UCSD-AML1 (cell line): ENCODE measurements at regions not wholly inside any gene's neighbourhood (a gene's known extent, or its start where the extent isn't known, plus 50 kb on each side); places are given as distances from the start of the nearest gene placed in this dataset.
"Not testable (repeated sequence)": the region's sequence is repeated elsewhere in the genome, so short reads cannot be mapped to it uniquely, and the experiment has no call there.

ENCODE experiments used
- DNase-seq: peaks from one replicate; lab custom pipeline; 2025; ENCODE audit not compliant: unreplicated experiment; lab: John Stamatoyannopoulos, UW

DNA sequence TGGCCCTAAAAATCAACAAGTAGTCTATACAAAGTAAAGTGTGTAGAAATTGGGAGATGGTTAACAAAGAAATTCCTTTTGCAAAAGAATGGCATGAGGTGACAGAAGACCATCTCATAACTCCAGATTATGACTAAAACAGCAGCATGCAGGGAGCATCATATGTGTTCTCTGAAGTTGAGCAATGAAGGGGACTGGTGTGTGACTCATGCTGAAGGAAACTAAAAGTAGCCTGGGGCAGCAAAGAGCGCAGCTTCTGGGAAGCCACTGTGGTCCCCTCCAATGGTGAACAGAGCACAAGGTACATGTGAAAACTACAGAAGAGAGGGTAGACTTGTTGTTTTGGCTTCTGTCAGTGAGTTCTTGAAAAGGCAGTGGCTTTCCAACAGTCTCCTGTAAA lies 133.4 kb downstream of the MACC1 start:
- no peak for DNase-seq

- no peak for DNase-seq
These were observed 138.1 kb downstream of the MACC1 start for GRCh38 chr7:20079080-20079479.

DNA sequence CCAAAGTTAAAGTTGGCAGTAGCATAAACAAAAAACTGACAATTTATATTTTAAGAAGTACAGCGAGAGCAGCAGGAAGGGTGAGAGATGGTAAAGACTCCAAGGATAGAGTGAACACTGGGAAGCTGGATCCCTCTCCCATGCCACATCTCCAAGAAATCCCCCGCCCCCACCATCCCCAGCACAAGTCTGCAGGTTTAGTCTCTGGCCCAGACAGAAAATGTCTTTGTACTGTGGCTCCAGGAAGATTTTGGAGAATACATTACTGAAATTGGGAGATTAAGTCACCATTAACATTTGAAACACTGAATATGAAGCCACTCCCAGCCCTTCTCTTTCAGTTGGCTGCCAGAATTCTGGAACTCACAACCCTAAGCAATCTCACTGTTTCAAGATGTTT lies 140.3 kb downstream of the MACC1 start:
- DNase-seq, result no peak

DNA sequence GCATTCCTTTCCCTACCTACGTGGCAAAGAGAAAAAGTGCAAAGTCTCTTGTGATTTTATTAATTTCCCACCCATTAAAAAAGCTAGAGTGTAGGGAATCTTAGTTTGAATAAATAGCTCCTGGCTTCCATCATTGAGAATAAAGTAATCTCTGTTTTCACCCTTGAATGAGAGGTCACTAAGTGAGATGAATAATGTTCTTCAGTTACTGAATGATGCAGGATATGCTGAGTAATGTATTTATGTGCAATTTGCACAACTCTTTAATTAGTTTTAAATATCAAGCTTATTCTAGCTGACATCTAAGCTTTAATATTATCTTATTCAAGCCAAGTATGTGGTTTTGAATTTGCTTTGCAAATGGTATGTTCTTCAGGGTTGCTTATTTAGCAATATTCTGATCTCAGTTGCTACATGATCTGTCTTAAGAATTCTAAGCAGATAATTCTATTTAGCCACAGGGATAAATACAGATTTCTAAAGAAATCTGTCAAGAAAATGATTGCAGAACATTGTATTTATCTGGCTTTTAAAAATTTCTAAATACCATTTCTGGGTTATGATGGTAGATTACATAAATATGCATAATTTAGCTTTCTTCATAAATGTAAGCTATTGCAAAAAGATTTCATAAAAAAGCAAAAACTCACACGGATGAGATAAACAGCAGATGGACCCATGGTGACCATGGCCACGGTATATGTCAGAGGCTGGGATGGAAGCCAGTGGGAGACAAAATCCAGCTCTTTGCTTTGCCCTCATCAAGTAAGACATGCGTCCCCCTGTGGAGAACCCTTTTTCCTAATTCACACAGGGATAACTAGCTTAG lies 141.0 kb downstream of the MACC1 start:
- no peak for DNase-seq

DNA sequence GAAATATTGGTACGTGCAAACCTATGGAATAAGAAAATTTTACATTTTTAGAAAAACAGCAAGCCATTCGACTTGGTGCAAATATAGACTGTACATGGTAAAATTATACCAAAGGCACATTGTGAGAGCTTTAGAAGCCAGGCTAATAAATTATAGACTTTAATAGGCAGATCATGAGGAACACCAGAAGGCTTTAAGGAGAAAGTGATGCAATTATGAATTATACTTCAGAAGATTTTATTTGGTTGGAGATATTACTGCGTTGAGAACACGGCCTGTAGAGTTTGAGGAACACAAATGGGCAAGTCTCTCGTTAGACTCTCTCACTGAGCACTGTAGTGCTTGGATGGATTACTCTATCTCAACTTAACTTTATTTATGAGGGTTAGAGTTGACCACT lies 141.7 kb downstream of the MACC1 start:
- DNase-seq, result no peak

DNA sequence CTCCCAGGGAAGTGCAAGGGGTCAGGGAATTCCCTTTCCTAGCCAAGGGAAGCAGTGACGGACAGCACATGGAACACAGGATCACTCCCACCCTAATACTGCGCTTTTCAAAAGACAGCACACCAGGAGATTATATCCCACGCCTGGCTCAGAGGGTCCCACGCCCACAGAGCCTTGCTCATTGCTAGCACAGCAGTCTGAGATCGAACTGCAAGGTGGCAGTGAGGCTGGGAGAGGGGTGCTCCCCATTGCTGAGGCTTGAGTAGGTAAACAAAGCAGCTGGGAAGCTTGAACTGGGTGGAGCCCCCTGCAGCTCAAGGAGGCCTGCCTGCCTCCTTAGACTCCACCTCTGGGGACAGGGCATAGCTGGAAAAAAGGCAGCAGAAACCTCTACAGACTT lies 149.2 kb downstream of the MACC1 start:
- DNase-seq, result not testable (repeated sequence)

- DNase-seq, result peak; percentile 12
These were observed 152.0 kb downstream of the MACC1 start for GRCh38 chr7:20064974-20065862.

DNA sequence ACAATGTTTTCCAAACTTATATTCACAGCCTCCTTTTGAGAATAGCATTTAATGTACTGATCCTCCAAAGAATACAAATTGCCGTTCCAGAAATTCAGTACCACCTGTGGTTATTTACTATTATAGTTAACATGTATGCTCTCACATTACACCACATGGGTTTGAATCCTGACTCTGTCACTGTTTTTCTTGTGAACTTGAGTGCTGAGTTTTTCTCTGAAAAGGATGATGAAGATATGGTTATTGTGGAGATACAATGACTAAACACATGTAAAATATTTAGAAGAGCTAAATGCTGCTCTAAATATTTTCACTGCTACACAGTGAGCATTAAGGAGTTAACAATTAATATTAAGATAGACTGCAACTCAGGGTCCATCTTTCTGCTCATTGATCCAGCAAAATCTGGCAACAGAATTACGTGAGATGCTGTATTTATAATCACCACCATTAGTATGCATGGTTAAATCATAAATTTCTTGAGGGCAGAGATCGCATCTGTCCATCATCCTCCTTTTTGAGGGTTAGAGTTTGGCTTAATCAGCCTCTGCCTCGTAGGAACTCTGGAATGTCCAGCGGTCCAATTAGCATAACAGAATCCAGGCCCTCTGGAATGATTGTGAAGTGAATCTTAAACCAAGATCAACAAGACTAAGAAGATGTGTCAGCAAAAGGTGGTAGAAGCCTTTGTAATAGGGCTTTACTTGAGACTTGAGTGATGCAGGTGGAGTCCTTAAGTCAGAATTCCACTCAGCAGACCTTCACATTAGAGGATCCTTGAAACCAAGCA lies 152.8 kb downstream of the MACC1 start:
- no peak for DNase-seq

GRCh38 chr7:20063644-20064043 lies 153.5 kb downstream of the MACC1 start:
- DNase-seq, result no peak

DNA sequence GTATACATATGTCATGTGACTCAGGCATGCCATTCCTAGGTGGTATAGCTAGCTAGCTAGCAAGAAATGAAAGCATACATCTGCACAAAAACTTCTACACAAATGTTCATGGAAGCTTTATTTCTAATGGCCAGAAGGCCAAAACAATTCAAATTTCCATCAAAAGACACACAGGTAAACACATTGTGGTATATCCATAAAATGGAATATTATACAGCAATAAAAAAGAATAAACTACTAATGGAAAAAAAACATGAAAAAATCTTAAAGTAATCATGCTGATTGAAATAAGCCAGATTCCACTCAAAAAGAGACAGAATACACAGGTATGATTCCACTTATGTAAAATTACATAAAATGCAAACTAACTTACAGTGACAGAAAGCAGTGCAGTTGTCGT lies 154.3 kb downstream of the MACC1 start:
- no peak for DNase-seq

DNA sequence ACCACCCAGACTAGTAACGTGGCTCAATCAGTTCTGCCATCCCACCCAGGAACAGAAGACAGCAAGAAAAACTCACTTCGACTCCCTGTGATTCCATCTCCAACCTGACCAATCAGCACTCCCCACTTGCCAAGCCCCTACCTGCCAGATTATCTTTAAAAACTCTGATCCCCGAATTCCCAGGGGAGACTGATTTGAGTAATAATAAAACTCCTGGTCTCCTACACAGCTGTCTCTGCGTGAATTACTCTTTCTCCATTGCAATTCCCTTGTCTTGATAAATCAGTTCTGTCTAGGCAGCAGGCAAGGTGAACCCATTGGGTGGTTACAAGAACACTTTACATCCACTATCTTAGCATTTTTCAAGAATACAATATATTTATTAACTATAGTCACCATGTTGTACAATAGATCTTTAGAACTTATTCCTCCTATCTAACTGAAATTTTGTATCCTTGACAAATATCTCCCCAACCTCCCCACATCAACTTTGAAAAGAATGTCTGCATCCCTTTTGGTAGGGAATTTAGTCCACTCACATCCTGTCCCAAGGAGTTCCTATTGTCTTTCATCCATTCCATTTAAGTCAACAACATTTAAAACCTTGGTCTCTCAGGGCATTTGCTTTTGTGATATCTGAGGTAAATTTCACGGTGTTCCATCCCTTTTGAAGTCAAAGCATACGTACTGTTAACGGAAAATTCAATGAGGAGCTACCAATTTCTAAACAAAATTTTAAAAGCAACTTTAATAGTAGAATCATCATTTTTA lies 163.7 kb downstream of the MACC1 start:
- DNase-seq, result no peak

GRCh38 chr7:20050241-20050966 lies 166.8 kb downstream of the MACC1 start:
- no peak for DNase-seq

- DNase-seq, result no peak
These were observed 178.5 kb downstream of the MACC1 start for GRCh38 chr7:20038676-20039075.

DNA sequence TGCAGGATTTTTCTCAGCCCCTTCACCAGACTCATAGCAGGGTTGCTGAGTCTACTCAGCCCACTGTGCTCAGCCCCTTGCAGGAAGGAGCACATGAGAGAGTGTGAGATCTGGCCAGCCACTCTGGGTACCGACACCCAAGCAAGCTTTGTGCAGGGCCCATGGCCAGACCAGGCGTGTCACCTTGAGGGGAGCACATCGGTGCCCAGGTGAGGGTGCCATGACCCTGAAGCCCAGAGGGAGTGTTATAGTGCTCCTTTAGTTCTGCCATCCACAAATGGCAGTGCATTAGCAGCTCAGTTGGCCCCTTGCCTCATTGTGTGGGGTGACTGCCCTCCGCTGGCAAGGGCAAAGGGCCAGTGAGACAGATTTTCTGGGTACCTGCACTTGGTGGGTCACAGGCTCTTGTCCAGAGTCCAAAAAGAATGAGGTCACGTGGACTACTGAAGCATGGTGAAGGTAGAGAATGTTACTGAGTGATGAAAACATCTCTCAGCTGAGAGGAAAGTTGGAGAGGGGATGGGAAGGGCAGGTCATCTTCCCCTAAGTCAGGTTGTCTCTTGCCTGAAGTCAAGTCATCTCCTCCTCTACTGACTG lies 181.8 kb downstream of the MACC1 start:
- no peak for DNase-seq

DNA sequence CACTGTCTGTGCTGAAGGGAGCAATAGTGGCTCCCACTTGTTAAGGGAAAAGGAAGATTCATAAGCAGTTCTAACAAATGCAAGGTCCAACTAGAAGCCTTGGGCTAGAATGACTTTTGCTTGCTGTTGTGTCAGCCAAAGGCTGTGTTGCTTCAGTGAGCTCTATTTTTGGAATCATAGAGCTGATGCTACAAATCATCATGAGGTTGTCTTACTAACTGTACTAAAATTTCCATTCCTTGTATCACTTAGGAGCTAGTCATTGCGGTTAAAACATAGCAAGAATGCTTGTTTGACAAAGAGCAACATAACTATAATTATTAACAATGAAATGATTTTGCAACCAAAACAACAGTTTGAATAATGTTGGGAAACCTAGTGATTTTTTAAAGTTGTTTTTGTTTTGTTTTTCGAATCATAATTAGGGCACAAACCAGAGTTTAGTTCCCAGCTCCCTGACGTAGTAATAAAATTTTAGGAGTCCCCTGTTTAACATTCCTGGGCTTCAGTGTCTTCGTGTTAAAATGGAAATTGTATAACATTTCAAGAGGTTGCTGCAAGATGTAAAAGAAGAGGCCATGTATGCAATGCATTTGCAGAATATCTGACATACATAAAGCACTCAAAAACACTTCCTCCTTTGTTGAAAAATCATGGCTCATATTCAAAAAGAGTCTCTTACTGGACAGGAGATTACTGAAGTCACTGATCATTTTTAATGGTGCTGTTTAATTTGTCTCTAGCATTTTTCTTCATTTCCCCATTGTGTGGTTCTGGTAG lies 183.4 kb downstream of the MACC1 start:
- no peak for DNase-seq

GRCh38 chr7:20032741-20033140 lies 184.4 kb downstream of the MACC1 start:
- DNase-seq, result no peak

GRCh38 chr7:20030915-20031362 lies 186.2 kb downstream of the MACC1 start:
- DNase-seq, result no peak

- no peak for DNase-seq
These were observed 186.8 kb downstream of the MACC1 start for GRCh38 chr7:20030417-20030816.

GRCh38 chr7:20026762-20027161 lies 190.4 kb downstream of the MACC1 start:
- DNase-seq, result no peak
